ENCODE measurements at regions not wholly inside any gene's neighbourhood (a gene's known extent, or its start where the extent isn't known, plus 50 kb on each side); places are given as distances from the start of the nearest gene placed in this dataset.
"Not testable (repeated sequence)": the region's sequence is repeated elsewhere in the genome, so short reads cannot be mapped to it uniquely, and the experiment has no call there.

DNA sequence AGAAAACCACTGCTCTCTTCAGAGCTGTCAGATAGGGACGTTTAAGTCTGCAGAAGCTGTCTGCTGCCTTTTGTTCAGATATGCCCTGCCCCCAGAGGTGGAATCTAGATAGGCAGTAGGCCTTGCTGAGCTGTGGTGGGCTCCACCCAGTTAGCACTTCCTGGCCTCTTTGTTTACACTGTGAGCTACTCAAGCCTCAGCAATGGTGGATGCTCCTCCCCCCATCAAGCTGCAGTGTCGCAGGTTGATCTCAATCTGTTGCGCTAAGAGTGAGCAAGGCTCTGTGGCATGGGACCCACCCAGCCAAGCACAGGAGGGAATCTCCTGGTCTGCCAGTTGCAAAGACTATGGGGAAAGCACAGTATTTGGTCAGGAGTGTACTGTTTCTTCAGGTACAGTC, 59.2 kb upstream of the ZNF641 start:
- H3K4me1 Mint-ChIP-seq = peaks cover 4 to 20% (median 15%) of the 10 kb centered on the region in 4 donors
- peaks cover 0 to 52% (median 23%) of the 10 kb centered on the region in 9 donors for H3K9me3 Mint-ChIP-seq
- peak overlapping the region; percentile 20 to 93 (median 74) for H3K27ac Mint-ChIP-seq
- DNase-seq (peak in 9 of 10 donors; percentile 0 to 72 (median 50)), ATAC-seq (peak; percentile 33 to 69)
- peaks cover 4 to 29% (median 27%) of the 10 kb centered on the region in 3 donors for H3K36me3 Mint-ChIP-seq
- H3K4me3 Mint-ChIP-seq = peak overlapping the region in 9 of 10 donors; percentile 19 to 77 (median 61)
- POLR2A ChIA-PET = interaction anchor here (0.5 to 3.4 kb wide), 2 partner anchors 211 to 253 kb away, joined by 3 to 19 read pairs; no protein-coding TSS in a partner anchor
- not testable (repeated sequence) for H3K27me3 Mint-ChIP-seq

DNA sequence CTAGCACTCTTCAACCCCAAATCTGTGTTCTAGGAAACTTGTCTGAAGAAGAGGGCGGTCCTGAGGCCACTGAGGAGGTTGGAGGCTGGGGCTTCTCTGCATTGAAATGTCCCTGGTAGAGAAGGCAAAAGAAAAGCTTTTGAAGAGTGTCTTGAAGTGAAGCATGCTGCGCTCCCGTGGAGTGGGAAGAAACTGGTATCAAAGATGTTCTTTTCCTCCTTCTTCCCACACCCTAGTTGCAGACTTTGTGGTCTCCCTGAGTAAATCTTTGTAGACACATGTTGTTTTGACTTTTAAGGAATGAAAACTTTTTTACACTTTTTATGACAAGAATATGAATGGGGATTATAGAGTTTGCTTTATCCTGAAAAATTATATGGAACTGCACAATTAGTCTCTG, 59.0 kb upstream of the ANP32D start:
- no peak overlapping the region for H3K4me3 Mint-ChIP-seq
- POLR2A ChIA-PET = interaction anchor here (0.7 kb wide), 1 partner anchor 11 kb away, joined by 4 read pairs; no protein-coding TSS in a partner anchor
- DNase-seq (no peak), ATAC-seq (no peak)
- H3K27me3 Mint-ChIP-seq = peaks cover 0 to 26% (median 8%) of the 10 kb centered on the region in 5 donors
- peaks cover 4 to 20% (median 15%) of the 10 kb centered on the region in 4 donors for H3K4me1 Mint-ChIP-seq
- H3K9me3 Mint-ChIP-seq = peaks cover 0 to 41% (median 15%) of the 10 kb centered on the region in 9 donors
- peaks cover 3 to 45% (median 26%) of the 10 kb centered on the region in 3 donors for H3K36me3 Mint-ChIP-seq
- H3K27ac Mint-ChIP-seq = no peak overlapping the region

DNA sequence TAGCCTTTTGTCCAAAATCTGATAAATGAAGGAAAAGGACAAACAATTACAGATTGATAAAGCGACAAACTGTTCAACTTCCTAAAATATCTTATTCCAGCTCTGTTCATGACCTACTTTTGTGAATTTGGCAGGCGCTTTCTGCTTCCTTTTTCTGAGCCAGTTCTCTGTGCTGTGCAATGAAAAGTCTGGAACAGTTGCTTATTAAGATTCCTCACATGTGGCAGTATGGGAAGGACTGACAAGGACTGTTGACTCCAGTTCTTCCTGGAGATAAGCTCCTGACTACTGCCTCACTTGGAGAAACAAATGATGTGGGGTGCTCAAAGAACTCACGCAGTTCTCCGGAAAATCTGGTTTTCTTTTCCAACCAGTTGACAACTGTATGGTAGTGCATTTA, 58.3 kb upstream of the ANP32D start:
- Mint-ChIP-seq H3K27ac (no peak overlapping the region), H3K27me3 (peaks cover 0 to 26% (median 10%) of the 10 kb centered on the region in 5 donors), H3K4me1 (peaks cover 4 to 19% (median 14%) of the 10 kb centered on the region in 4 donors), H3K4me3 (no peak overlapping the region), H3K9me3 (peaks cover 0 to 39% (median 14%) of the 10 kb centered on the region in 9 donors), H3K36me3 (peaks cover 3 to 45% (median 26%) of the 10 kb centered on the region in 3 donors)
- DNase-seq = no peak
- POLR2A ChIA-PET = no interaction called here
- ATAC-seq = no peak

DNA sequence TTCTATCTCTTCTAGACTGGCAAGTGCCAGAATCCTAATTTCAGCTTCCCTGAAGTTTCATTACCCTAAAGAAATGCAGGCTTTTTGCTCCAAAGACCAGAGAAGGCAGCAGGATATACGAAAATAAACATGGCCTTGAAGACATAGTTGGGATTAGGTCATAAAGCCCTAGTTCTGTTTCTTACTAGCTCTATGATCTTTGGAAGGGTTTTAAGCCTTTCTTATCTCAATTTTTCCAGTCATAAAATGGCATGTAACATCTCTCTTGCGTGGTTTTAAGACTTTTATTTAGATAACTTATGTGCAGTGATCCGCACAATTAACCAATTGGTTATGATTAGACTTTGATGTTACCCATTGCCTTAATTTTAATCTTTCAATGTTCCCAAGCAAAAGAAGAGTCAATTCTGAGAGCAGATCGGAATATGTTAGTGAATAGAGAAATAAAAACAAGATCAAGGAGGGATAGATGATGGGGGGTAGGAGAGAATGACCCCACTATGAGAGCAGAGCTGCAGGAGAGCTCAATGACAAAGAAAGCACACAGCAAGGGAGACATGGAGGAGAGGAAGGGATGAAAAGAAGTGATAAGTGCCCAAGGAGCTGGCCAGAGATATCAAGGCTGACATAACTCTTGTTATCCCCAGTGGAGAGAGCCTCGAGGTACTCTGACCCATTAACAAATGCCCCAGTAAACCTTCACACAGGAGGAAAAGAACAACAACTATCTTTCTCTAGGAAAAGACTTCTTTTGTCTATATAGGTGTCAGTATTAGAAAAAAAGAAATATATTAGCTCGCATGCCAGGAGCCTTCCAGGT, 53.0 kb upstream of the ANP32D start:
- Mint-ChIP-seq H3K36me3 (peaks cover 0 to 37% (median 7%) of the 10 kb centered on the region in 3 donors), H3K4me1 (no peaks in the 10 kb centered on the region), H3K4me3 (no peak overlapping the region), H3K27ac (no peak overlapping the region), H3K27me3 (peaks cover 0 to 22% (median 13%) of the 10 kb centered on the region in 5 donors), H3K9me3 (peaks cover 0 to 11% (median 5%) of the 10 kb centered on the region in 9 donors)
- POLR2A ChIA-PET = no interaction called here
- no peak for ATAC-seq
- DNase-seq = no peak

DNA sequence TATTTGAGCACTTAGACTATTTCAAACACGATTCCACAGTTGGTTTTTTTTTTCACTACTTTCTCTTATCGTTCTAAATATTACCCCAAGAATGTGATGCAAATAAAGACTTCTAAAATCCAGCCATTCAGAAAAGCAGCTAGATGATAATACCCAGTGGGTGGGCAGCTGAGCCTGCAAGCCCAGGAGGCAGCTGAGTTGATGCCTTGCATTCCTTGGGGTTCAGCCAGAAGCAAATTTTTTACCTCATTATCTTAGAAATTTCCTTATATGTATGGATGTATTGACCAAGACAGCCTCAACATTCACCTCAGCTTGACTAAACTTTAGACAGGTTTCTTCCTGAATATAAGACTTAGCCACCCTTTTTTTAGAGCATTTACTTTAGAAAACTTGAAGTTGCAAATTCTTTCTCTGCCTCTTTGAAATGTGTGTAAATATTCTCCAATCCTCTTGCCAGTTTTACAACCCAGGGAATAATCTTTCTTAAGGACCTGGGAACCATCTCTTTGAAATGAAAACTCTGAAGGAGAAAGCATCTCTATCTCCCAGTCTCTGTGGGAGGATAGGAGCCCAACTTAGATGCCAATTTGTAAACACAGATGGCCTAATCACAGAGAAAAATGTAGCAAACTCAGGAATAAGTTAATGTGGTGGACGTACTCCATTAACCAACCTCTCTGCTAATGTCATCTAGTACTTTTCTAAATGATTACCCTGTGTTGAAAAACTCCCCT, 52.2 kb upstream of the ANP32D start:
- peaks cover 0 to 13% (median 9%) of the 10 kb centered on the region in 5 donors for H3K27me3 Mint-ChIP-seq
- DNase-seq (no peak), ATAC-seq (no peak)
- H3K36me3 Mint-ChIP-seq = peaks cover 0 to 28% (median 4%) of the 10 kb centered on the region in 3 donors
- H3K9me3 Mint-ChIP-seq = peaks cover 0 to 11% (median 5%) of the 10 kb centered on the region in 9 donors
- no peak overlapping the region for H3K4me3 Mint-ChIP-seq
- POLR2A ChIA-PET = no interaction called here
- H3K4me1 Mint-ChIP-seq = no peaks in the 10 kb centered on the region
- no peak overlapping the region for H3K27ac Mint-ChIP-seq

DNA sequence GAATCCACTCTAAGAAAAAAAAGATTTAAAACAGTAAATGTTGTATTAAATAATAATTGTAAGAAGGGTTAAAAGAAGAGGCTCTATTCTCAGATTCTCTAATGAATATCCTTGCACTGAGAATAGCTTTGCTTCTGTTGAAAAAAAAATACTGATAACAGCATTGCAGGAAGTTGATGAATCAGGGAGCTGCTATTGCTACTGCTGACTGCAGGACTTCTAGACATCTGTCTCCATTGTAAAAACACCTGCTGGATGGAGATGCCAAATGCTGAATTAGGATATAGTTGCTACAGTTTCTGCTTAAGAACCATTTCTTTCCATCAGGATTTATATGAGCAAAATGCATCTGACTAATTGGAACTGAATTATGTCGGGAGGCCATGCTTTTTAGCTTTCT, 50.3 kb upstream of the ANP32D start:
- no peak for ATAC-seq

More for the DNA sequence above, 50.3 kb upstream of the ANP32D start:
- Mint-ChIP-seq H3K27me3 (peaks cover 0 to 8% (median 0%) of the 10 kb centered on the region in 5 donors), H3K9me3 (peaks cover 0 to 6% (median 2%) of the 10 kb centered on the region in 9 donors), H3K4me1 (no peaks in the 10 kb centered on the region), H3K27ac (no peak overlapping the region), H3K36me3 (peaks cover 0 to 14% (median 0%) of the 10 kb centered on the region in 3 donors), H3K4me3 (no peak overlapping the region)
- POLR2A ChIA-PET = no interaction called here
- no peak for DNase-seq
